Spleen (tissue), 7 donors: ENCODE measurements at regions not wholly inside any gene's neighbourhood (a gene's known extent, or its start where the extent isn't known, plus 50 kb on each side); places are given as distances from the start of the nearest gene placed in this dataset.

ENCODE experiments used
- CTCF ChIP-seq, 11 experiments: fragments of 200-600 bp in 7 of 11; fragments of 450-650 bp in 4 of 11; sonication (generic) in 4 of 11; IDR thresholded peaks in 8 of 11; conservative IDR thresholded peaks in 3 of 11; 1 replicate in 7 of 11; 2 replicates in 4 of 11; pipeline versions ENCODE4 v1.4.0 to v1.8.0; 2016 to 2021; ENCODE audit warnings: antibody characterized with exemption in 11 of 11, inconsistent platforms in 4 of 11, mild to moderate bottlenecking in 1 of 11
- POLR2AphosphoS5 ChIP-seq, 3 donors: sonication (generic); formaldehyde crosslinking; IDR thresholded peaks; one replicate each; pipeline ENCODE4 v1.5.1; 2017; ENCODE audit warnings: antibody characterized with exemption in 3 of 3
- donor health status: DM: no; HTN: no; CAD: no; lungs with moderate emphysema.
- donor health status: DM: no; HTN: no; CAD: no.
- donor health status: DM: no; HTN: no; CAD: no.

GRCh38 chr4:111136967-111137366 lies 514.1 kb upstream of the PITX2 start:
- TF ChIP-seq CTCF (IDR thresholded peaks at IDR 0.05 in 8 of 11, conservative IDR thresholded peaks at IDR 0.05 in 3 of 11) = no peak
- no peak for TF ChIP-seq POLR2AphosphoS5 (IDR thresholded peaks at IDR 0.05)
